ENCODE measurements at regions not wholly inside any gene's neighbourhood (a gene's known extent, or its start where the extent isn't known, plus 50 kb on each side); places are given as distances from the start of the nearest gene placed in this dataset.

- no peak overlapping the region for H3K27ac ChIP-seq (ENCODE audit: extremely low read depth, low read depth, low read length)
- H3K4me1 ChIP-seq (replicated peaks in 1 of 2; ENCODE audit: control insufficient read depth in 2 of 2, insufficient read depth in 2 of 2, low read length in 2 of 2), result peaks cover 9 to 24% of the 10 kb centered on the region in 2 experiments
- ATAC-seq, result no peak
- H3K4me3 ChIP-seq, result no peak overlapping the region
- no peaks in the 10 kb centered on the region for H4K20me1 ChIP-seq (replicated peaks; ENCODE audit: control insufficient read depth, insufficient read depth, low read length)
- in situ Hi-C loops (cut with MboI) (no loop called here), intact Hi-C loops (cut with micrococcal nuclease) (no loop called here)
- H3K9me1 ChIP-seq (ENCODE audit: control insufficient read depth, insufficient read depth, low read length), result no peaks in the 10 kb centered on the region
- peak overlapping the region; percentile 50; the same call in 1 of the 2 replicates for H3K4me2 ChIP-seq (ENCODE audit: insufficient read depth, low read length)
- H3K9ac ChIP-seq (ENCODE audit: insufficient read depth in 1 of 2, low read depth in 2 of 2, low read length in 2 of 2), result no peak overlapping the region; a peak in 1 of 4 replicates
- WGBS (ENCODE audit: insufficient coverage, low coverage, missing lambda C conversion rate), result 74% methylated on average over 6 of the region's 6 CpGs
- CTCF ChIA-PET (ENCODE audit: low intra/inter-chr PET ratio), result no interaction called here
- no peaks in the 10 kb centered on the region for H3K9me3 ChIP-seq (replicated peaks; ENCODE audit: control insufficient read depth, insufficient read depth, low read depth, low read length)
- no peak for FAIRE-seq
- H3K27me3 ChIP-seq (ENCODE audit: control insufficient read depth in 2 of 2, insufficient read depth in 2 of 2, low read length in 2 of 2), result no peaks in the 10 kb centered on the region
- POLR2A ChIA-PET, result interaction anchor here (0.6 to 0.7 kb wide), 3 partner anchors 9 to 276 kb away, joined by 3 to 4 read pairs (median 3); no protein-coding TSS in a partner anchor
- no peak for DNase-seq (ENCODE audit: extremely low read depth in 1 of 4, low spot score in 3 of 4)
- H2AFZ ChIP-seq (ENCODE audit: low read depth, low read length), result peak overlapping the region; percentile 90
- no peaks in the 10 kb centered on the region for H3K79me2 ChIP-seq (ENCODE audit: control insufficient read depth, insufficient read depth, low read length)
- TF ChIP-seq MNT (conservative IDR thresholded peaks at IDR 0.05) (0 out of 4 replicates have a peak, but pooled peaks of 1 of the 2 experiments have one; percentile 20), NFE2 (IDR thresholded peaks at IDR 0.05; ENCODE audit: low read depth) (peak; percentile 24; the same call in 1 of the 2 replicates), JUND (IDR thresholded peaks at IDR 0.05; ENCODE audit: borderline replicate concordance, low read depth, low read length) (no peak), JUND (tag; IDR thresholded peaks at IDR 0.05; ENCODE audit: borderline replicate concordance, low read depth, low read length) (0 out of 3 replicates have a peak, but pooled peaks have one; percentile 5), ZNF316 (IDR thresholded peaks at IDR 0.05) (peak; percentile 75), C11orf30 (IDR thresholded peaks at IDR 0.05; ENCODE audit: low read depth) (peak; percentile 74), FUS (optimal IDR thresholded peaks at IDR 0.05; ENCODE audit: low read depth, low read length) (no peak)
- H3K36me3 ChIP-seq (ENCODE audit: control insufficient read depth, insufficient read depth, low read length), result no peaks in the 10 kb centered on the region
- no TSS peak for BruUV-seq (replicated peaks)
Observed at GRCh38 chr6:6863970-6864639, 243.7 kb upstream of the RREB1 start.

Data from K562 (cell line).